ENCODE measurements at regions not wholly inside any gene's neighbourhood (a gene's known extent, or its start where the extent isn't known, plus 50 kb on each side); places are given as distances from the start of the nearest gene placed in this dataset.

DNA sequence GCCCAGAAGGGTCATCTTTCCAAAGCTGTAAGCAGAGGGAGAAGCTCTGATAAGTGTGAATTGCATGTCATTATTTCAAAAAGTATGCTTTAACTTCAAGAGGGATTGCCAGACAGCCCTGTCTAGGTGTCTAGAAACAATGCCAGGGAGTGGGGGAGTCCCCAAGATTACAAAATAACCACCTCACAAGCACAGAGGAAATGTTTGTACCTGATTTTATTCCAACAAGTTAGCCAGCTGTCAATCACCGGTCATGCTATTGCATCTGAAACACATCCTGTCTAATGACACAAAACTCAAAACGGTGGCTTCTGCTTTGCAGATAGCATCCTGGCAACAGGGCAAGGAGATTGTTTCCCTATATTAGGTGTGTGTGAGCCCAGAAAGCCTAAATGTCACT is 154.2 kb upstream of the WWC1 start:
- TF ChIP-seq, protein P1, sequence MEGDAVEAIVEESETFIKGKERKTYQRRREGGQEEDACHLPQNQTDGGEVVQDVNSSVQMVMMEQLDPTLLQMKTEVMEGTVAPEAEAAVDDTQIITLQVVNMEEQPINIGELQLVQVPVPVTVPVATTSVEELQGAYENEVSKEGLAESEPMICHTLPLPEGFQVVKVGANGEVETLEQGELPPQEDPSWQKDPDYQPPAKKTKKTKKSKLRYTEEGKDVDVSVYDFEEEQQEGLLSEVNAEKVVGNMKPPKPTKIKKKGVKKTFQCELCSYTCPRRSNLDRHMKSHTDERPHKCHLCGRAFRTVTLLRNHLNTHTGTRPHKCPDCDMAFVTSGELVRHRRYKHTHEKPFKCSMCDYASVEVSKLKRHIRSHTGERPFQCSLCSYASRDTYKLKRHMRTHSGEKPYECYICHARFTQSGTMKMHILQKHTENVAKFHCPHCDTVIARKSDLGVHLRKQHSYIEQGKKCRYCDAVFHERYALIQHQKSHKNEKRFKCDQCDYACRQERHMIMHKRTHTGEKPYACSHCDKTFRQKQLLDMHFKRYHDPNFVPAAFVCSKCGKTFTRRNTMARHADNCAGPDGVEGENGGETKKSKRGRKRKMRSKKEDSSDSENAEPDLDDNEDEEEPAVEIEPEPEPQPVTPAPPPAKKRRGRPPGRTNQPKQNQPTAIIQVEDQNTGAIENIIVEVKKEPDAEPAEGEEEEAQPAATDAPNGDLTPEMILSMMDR (IDR thresholded peaks at IDR 0.05): no peak
- TF ChIP-seq ZNF138 (CRISPR knock-in tag; conservative IDR thresholded peaks at IDR 0.05) (no peak), CREB1 (CRISPR knock-in tag; IDR thresholded peaks at IDR 0.05) (no peak), ZNF263 (CRISPR knock-in tag; IDR thresholded peaks at IDR 0.05; ENCODE audit: low read depth) (no peak), ETV6 (CRISPR knock-in tag; IDR thresholded peaks at IDR 0.05) (no peak), KAT7 (CRISPR knock-in tag; IDR thresholded peaks at IDR 0.05; ENCODE audit: borderline replicate concordance) (no peak), CBFB (CRISPR knock-in tag; IDR thresholded peaks at IDR 0.05; ENCODE audit: low read depth) (no peak), E2F4 (CRISPR knock-in tag; IDR thresholded peaks at IDR 0.05; ENCODE audit: borderline replicate concordance, low read depth) (no peak), FOXP1 (CRISPR knock-in tag; IDR thresholded peaks at IDR 0.05; ENCODE audit: borderline replicate concordance) (no peak), MLX (CRISPR knock-in tag; IDR thresholded peaks at IDR 0.05) (no peak), JUN (CRISPR knock-in tag; IDR thresholded peaks at IDR 0.05) (no peak)
- TF ChIP-seq, protein P2, sequence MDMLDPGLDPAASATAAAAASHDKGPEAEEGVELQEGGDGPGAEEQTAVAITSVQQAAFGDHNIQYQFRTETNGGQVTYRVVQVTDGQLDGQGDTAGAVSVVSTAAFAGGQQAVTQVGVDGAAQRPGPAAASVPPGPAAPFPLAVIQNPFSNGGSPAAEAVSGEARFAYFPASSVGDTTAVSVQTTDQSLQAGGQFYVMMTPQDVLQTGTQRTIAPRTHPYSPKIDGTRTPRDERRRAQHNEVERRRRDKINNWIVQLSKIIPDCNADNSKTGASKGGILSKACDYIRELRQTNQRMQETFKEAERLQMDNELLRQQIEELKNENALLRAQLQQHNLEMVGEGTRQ (CRISPR knock-in tag; IDR thresholded peaks at IDR 0.05): no peak
- TF ChIP-seq, protein P3, sequence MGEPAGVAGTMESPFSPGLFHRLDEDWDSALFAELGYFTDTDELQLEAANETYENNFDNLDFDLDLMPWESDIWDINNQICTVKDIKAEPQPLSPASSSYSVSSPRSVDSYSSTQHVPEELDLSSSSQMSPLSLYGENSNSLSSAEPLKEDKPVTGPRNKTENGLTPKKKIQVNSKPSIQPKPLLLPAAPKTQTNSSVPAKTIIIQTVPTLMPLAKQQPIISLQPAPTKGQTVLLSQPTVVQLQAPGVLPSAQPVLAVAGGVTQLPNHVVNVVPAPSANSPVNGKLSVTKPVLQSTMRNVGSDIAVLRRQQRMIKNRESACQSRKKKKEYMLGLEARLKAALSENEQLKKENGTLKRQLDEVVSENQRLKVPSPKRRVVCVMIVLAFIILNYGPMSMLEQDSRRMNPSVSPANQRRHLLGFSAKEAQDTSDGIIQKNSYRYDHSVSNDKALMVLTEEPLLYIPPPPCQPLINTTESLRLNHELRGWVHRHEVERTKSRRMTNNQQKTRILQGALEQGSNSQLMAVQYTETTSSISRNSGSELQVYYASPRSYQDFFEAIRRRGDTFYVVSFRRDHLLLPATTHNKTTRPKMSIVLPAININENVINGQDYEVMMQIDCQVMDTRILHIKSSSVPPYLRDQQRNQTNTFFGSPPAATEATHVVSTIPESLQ (CRISPR knock-in tag; IDR thresholded peaks at IDR 0.05): no peak
- TF ChIP-seq, protein P4, sequence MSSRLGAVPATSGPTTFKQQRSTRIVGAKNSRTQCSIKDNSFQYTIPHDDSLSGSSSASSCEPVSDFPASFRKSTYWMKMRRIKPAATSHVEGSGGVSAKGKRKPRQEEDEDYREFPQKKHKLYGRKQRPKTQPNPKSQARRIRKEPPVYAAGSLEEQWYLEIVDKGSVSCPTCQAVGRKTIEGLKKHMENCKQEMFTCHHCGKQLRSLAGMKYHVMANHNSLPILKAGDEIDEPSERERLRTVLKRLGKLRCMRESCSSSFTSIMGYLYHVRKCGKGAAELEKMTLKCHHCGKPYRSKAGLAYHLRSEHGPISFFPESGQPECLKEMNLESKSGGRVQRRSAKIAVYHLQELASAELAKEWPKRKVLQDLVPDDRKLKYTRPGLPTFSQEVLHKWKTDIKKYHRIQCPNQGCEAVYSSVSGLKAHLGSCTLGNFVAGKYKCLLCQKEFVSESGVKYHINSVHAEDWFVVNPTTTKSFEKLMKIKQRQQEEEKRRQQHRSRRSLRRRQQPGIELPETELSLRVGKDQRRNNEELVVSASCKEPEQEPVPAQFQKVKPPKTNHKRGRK (CRISPR knock-in tag; IDR thresholded peaks at IDR 0.05; ENCODE audit: borderline replicate concordance): no peak
